ENCODE measurements at regions not wholly inside any gene's neighbourhood (a gene's known extent, or its start where the extent isn't known, plus 50 kb on each side); places are given as distances from the start of the nearest gene placed in this dataset.

DNA sequence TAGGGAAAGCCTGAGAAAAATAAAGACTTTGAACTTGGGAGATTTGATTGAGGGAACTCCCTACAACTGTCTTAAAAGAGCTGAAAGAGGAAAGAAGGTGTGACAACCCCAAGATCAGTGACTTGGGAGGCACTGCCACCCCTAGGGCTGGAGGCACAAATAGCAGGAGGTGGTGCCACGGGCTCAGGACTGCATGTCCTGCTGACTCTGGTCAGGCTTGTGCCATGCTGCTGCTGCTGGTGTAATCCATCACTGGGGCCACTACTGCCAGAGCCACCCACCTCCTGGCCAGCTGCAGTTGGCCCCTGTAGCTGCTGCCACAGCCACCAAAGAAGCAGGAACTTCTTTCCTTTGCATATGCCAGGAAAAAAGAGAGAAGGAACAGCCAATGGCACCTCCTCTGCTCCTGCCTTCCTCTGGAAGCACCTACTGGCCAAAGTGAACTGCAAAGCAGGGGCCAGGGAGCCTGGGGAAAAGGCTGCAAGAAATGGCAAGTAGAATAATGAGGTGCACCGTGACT is 730.3 kb downstream of the PTPRU start:
- peaks cover 0 to 5% (median 0%) of the 10 kb centered on the region in 3 donors for H3K9me3 ChIP-seq
- H3K4me3 ChIP-seq = no peak overlapping the region
- no peaks in the 10 kb centered on the region for H3K36me3 ChIP-seq
- no peak for ATAC-seq
- no peaks in the 10 kb centered on the region for H3K4me1 ChIP-seq
- H3K27me3 ChIP-seq = peaks cover 80% of the 10 kb centered on the region
- 36 to 44% methylated on average over 2 of the region's 2 CpGs for WGBS, 2 donors (ENCODE audit: low coverage in 1 of 2)
- no peak overlapping the region for H3K27ac ChIP-seq
- TF ChIP-seq, protein P1, sequence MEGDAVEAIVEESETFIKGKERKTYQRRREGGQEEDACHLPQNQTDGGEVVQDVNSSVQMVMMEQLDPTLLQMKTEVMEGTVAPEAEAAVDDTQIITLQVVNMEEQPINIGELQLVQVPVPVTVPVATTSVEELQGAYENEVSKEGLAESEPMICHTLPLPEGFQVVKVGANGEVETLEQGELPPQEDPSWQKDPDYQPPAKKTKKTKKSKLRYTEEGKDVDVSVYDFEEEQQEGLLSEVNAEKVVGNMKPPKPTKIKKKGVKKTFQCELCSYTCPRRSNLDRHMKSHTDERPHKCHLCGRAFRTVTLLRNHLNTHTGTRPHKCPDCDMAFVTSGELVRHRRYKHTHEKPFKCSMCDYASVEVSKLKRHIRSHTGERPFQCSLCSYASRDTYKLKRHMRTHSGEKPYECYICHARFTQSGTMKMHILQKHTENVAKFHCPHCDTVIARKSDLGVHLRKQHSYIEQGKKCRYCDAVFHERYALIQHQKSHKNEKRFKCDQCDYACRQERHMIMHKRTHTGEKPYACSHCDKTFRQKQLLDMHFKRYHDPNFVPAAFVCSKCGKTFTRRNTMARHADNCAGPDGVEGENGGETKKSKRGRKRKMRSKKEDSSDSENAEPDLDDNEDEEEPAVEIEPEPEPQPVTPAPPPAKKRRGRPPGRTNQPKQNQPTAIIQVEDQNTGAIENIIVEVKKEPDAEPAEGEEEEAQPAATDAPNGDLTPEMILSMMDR (IDR thresholded peaks at IDR 0.05) = no peak
- TF ChIP-seq POLR2A (IDR thresholded peaks at IDR 0.05) (no peak), POLR2AphosphoS5 (IDR thresholded peaks at IDR 0.05) (no peak), EP300 (IDR thresholded peaks at IDR 0.05) (no peak)

DNA sequence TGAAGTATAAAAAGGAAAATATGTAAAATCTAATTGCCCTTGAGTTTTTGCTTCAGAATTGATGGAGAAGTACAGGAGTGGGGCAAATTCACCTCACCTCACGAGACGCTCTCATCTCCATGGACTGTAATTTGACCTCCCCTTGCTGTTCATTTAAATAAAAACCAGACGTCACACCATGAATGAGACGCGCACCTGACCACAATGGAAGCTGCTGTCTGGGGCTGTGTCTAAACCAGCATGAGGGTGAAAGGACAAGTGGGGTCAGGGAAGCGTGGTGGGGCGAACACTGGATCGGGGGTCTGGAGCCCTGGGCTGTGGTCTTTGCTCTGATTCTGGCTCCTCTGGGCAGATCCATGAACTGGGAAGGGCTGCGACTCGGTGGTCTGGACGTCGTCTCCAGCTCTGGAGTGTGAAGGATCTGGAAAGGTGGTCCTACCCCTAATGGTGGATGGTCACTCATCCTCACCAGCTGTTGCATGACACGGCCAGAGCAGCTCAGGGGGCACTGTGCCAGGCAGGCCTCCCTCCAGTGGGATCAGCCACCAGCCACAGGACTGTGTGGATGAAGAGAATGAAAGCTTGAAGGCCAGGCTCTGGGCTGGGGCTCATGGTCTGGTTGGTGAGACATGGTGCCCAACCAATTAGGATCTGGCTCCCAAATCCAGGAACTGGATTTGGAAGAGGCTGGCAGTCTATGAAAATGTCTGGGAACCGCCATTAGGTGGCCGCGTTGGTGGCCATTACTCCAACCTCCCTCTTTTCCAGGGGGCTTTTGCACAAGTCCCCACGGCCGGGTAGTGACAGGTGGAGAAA is 728.6 kb downstream of the PTPRU start:
- 51 to 61% methylated on average over 9 of the region's 18 CpGs for WGBS, 2 donors (ENCODE audit: low coverage in 1 of 2)
- no peak overlapping the region for H3K4me3 ChIP-seq
- no peak overlapping the region for H3K27ac ChIP-seq
- no peaks in the 10 kb centered on the region for H3K36me3 ChIP-seq
- H3K4me1 ChIP-seq = no peaks in the 10 kb centered on the region
- no peak for TF ChIP-seq POLR2A (IDR thresholded peaks at IDR 0.05)
- TF ChIP-seq POLR2AphosphoS5 (IDR thresholded peaks at IDR 0.05) = no peak
- TF ChIP-seq, protein P1 (IDR thresholded peaks at IDR 0.05) = no peak
- no peak for TF ChIP-seq EP300 (IDR thresholded peaks at IDR 0.05)
- peaks cover 0 to 5% (median 0%) of the 10 kb centered on the region in 3 donors for H3K9me3 ChIP-seq
- H3K27me3 ChIP-seq = peaks cover 80% of the 10 kb centered on the region
- no peak for ATAC-seq

DNA sequence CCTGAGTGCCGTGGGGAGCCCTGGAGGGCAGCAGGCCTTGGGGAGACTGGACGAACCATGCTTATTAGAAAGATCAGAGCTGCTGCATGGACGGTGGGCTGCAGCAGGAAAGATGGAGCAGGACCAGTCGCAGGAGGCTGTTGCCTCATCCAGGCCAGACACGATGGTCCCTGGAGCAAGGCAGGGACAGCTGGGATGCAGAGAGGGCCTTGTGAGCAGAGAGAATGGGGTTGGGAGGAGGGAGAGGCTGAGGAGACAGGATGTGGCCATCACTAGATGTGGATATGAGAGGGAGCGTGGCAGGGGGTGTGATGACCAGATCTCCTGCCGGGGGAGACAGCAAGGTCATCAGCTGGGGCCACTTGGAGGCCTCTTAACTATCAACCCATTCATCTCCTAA is 727.6 kb downstream of the PTPRU start:
- H3K36me3 ChIP-seq = no peaks in the 10 kb centered on the region
- no peak overlapping the region for H3K4me3 ChIP-seq
- WGBS, 2 donors (ENCODE audit: low coverage in 1 of 2) = 65 to 76% methylated on average over 5 of the region's 7 CpGs
- ATAC-seq = no peak
- peaks cover 81% of the 10 kb centered on the region for H3K27me3 ChIP-seq
- H3K27ac ChIP-seq = no peak overlapping the region
- TF ChIP-seq POLR2AphosphoS5 (IDR thresholded peaks at IDR 0.05) (no peak), EP300 (IDR thresholded peaks at IDR 0.05) (no peak), POLR2A (IDR thresholded peaks at IDR 0.05) (no peak)
- TF ChIP-seq, protein P1 (IDR thresholded peaks at IDR 0.05) = no peak
- no peaks in the 10 kb centered on the region for H3K9me3 ChIP-seq
- H3K4me1 ChIP-seq = no peaks in the 10 kb centered on the region

DNA sequence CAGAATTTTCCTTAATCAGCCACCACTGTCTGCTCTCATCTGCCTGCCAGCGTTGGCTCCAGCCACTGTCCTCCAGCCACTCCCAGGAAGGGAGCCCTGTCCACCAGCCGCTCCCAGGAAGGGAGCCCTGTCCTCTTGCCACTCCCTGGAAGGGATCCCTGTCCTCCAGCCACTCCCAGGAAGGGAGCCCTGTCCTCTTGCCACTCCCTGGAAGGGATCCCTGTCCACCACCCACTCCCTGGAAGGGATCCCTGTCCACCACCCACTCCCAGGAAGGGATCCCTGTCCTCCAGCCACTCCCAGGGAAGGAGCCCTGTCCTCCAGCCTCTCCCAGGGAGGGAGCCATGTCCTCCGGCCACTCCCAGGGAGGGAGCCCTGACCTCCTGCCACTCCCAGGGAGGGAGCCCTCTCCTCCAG is 726.5 kb downstream of the PTPRU start:
- Histone ChIP-seq H3K27ac (no peak overlapping the region), H3K4me3 (no peak overlapping the region), H3K4me1 (no peaks in the 10 kb centered on the region), H3K36me3 (no peaks in the 10 kb centered on the region), H3K9me3 (no peaks in the 10 kb centered on the region), H3K27me3 (peaks cover 79% of the 10 kb centered on the region)
- WGBS, 2 donors (ENCODE audit: low coverage in 1 of 2) = 60% methylated on average over 1 of the region's 3 CpGs; no CpG with 5 or more reads in 1 of the 2 donors
- TF ChIP-seq, protein P1 (IDR thresholded peaks at IDR 0.05) = no peak
- TF ChIP-seq POLR2AphosphoS5 (IDR thresholded peaks at IDR 0.05) (no peak), POLR2A (IDR thresholded peaks at IDR 0.05) (no peak), EP300 (IDR thresholded peaks at IDR 0.05) (no peak)
- ATAC-seq = no peak

DNA sequence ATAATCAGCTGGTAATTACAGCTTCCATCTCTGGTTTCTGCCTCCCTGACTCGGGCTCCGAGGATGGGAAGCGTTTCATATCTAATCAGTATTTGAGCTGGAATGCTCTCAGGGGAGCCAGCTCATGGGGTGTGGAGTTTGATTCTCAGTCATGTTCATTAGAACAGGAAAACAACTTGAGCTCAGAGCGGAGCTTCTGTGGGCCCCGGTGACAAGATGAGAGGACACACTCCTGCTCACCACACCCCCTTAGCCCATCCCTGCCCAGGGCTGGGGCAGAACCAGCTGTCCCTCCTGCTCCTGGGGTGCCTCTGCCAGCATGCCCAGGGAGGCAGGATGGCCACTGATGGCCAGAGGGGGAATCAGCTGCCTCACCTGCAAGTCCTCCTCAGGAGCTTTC is 726.0 kb downstream of the PTPRU start:
- Histone ChIP-seq H3K27me3 (peaks cover 78% of the 10 kb centered on the region), H3K27ac (no peak overlapping the region), H3K4me1 (no peaks in the 10 kb centered on the region), H3K36me3 (no peaks in the 10 kb centered on the region), H3K9me3 (no peaks in the 10 kb centered on the region), H3K4me3 (no peak overlapping the region)
- TF ChIP-seq POLR2AphosphoS5 (IDR thresholded peaks at IDR 0.05) (no peak), POLR2A (IDR thresholded peaks at IDR 0.05) (no peak), EP300 (IDR thresholded peaks at IDR 0.05) (no peak)
- TF ChIP-seq, protein P1 (IDR thresholded peaks at IDR 0.05) = no peak
- ATAC-seq = no peak
- WGBS, 2 donors (ENCODE audit: low coverage in 1 of 2) = 45% methylated on average over 3 of the region's 5 CpGs; no CpG with 5 or more reads in 1 of the 2 donors
